ENCODE measurements at regions not wholly inside any gene's neighbourhood (a gene's known extent, or its start where the extent isn't known, plus 50 kb on each side); places are given as distances from the start of the nearest gene placed in this dataset.
"Not testable (repeated sequence)": the region's sequence is repeated elsewhere in the genome, so short reads cannot be mapped to it uniquely, and the experiment has no call there.

DNA sequence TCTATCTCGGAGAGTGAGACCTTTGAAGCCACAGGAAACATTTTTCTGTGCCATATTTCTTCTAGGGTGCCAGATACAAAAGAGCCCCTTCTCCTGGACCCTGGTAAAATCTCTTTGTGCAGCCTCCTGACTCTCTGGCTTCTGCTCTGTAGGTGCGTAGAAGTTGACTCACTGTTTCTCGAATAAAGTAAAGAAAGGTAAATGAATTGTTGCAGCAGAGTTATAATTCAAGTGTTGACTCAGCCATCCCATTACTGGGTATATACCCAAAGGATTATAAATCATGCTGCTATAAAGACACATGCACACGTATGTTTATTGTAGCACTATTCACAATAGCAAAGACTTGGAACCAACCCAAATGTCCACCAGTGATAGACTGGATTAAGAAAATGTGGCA, 371.0 kb downstream of the OSTF1 start:
- not testable (repeated sequence) for DNase-seq (ENCODE audit: low read depth in 2 of 2)

DNA sequence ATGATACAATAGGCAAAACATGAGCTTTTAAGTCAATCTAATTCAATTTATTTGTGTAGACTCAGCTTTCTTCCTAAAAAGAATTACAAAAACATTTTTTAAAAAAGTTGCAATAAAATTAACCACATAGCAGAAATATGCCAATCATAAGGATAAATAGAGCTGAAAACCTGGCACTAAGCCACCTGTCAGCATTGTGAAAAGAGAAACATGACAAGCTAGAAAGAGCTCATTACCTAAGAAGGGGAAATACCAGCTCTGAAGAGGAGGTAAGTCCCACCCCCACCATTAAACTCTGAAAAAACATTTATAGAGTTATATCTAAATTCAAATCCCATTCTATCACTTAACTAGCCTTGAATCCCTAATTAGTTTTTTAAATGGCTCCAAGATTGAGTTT, 372.9 kb downstream of the OSTF1 start:
- no peak for DNase-seq (ENCODE audit: low read depth in 2 of 2)

- no peak for DNase-seq (ENCODE audit: low read depth in 2 of 2)
Observed at GRCh38 chr9:75462866-75463265, 374.6 kb downstream of the OSTF1 start.

GRCh38 chr9:75463871-75464270, 375.6 kb downstream of the OSTF1 start:
- DNase-seq (ENCODE audit: low read depth in 2 of 2), result no peak

DNA sequence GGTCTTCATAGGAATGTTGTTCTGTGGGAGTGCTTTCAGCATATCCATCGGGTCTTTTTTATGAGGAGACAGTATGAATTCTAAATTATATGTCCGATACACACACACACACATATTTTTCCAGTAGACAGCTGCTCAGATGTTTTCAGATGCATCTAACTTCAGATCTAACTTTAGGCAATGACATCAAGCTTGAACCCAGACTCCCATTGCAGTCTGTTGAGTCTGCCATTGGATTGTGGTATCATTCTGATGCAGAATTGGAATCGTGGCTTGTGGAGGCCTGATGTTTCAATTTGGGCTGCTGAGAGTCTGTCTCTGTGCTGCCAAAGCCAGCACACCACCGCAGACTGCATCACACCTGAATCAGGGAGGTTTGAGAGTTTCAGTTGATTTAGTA, 376.4 kb downstream of the OSTF1 start:
- DNase-seq (ENCODE audit: low read depth in 2 of 2), result no peak

GRCh38 chr9:75467142-75467541, 378.8 kb downstream of the OSTF1 start:
- DNase-seq (ENCODE audit: low read depth in 2 of 2), result no peak

GRCh38 chr9:75471549-75472114, 383.3 kb downstream of the OSTF1 start:
- DNase-seq (ENCODE audit: low read depth in 2 of 2), result no peak

DNA sequence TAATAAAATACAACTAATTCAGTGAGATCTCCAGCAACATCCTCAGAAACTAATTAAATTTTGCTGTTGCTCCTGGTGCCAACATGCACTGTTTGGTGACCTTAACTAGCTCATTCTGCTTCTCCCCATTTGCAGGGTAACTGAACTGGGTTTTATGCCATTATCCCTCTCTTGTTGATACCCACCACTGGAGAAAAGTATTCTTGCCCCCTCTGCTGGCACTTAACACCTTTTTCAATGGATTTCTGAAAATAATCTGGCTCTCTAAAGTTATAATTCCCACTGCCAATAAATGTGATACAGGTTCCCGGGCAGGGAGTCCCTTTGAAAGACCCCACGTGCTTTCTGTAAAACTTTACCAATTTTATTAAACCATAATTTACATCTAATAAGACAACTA, 394.3 kb downstream of the OSTF1 start:
- no peak for DNase-seq (ENCODE audit: low read depth in 2 of 2)

DNA sequence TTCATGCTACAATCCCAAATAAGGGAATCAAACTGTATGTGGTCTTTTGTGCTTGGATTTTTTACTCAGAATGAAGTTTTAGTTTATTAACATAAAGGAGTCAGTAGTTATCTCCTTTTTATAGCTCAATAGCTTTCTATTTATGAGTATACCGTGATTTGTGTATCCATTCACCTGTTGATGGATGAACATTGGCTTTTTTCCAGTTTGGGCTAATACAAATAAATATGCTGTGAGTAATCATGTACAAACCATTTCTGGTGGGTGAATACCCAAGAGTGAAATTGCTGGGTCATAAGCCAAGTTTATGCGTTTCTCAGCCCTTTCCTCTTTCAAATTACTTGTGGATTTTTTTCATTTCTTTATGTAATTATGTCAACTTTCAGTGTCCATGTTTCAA, 395.3 kb downstream of the OSTF1 start:
- DNase-seq (ENCODE audit: low read depth in 2 of 2), result no peak

DNA sequence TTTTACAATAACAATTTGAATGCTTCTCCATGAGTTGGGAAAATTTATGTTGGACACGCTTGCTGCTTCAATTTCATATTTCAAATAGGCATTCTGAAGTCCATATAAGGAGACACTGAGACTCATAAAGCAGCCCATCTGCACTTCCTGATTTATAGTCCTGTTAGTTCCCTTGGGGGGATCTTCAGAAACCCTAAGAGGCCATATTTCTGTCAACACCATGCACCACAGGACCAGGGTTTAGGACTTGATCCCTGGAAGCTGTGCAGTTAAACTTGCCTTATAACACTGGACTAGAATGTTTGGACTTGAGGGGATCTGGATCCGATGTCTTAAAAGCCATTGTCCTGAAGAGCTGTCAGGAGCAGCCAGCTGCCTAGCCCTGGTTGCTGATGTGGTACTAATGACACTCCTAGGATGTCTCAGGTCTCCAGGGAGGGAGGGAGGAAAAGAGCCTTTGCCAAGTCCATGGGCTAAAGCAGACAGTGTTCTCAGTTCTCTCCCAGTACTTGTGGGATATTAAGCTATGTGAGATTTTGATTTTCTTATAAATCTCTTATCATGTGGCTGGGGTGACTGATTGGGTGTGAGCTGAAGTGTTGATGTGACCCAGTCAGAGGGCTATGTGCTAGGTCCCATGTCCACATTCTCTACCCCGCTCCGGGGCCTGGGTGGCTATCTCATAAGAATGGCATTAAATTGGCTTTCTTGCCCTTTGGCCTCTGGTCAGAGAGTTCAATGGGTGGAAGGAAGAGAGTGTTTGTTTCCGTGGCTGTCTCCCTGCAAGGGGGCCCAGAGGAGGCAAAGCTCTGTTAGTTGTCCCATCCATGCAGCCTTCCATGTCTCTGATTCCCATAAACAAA, 399.8 kb downstream of the OSTF1 start:
- DNase-seq (ENCODE audit: low read depth in 2 of 2), result no peak

GRCh38 chr9:75488719-75489110, 400.4 kb downstream of the OSTF1 start:
- DNase-seq (ENCODE audit: low read depth in 2 of 2), result no peak

DNA sequence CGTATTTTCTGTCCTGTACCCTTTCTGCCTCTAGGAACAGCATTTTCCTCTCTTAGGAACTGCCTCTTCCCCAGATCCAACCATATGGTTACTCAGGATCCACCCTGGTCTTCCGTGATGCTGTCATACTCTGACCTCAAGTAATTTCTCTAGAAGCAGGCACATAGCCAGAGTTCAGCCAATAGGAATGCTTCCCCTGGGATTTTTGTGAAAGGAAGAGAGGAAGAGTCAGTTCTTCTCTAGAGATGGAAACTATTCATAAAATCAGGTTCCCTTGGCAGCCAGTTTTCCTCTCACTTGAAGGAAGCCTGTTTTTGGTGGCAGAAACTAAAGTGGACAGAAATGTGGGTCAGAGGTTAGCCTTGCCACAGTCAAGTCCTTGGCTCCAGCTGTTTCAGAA, 400.1 kb upstream of the PCSK5 start:
- no peak for DNase-seq (ENCODE audit: low read depth in 2 of 2)

DNA sequence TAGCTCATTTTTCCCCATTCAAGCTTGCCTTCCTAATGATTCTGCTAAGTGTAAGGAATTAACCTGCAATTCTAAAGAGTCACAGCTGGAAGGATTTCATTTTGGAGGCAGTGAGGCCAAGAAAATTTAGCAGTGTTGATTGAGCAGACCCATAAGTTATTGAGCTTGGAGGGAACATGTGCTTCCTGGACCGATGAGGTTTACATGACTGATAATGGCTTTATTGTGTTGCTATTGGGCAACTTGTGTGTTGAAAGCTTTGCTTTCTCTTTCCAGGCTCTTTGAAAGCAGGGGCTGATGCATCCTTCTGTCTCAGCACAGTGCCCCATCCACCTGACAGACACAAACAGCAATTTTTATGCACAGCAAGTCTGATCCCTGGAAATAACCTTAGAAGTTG, 398.9 kb upstream of the PCSK5 start:
- no peak for DNase-seq (ENCODE audit: low read depth in 2 of 2)

GRCh38 chr9:75499812-75500211, 390.7 kb upstream of the PCSK5 start:
- DNase-seq (ENCODE audit: low read depth in 2 of 2), result no peak

DNA sequence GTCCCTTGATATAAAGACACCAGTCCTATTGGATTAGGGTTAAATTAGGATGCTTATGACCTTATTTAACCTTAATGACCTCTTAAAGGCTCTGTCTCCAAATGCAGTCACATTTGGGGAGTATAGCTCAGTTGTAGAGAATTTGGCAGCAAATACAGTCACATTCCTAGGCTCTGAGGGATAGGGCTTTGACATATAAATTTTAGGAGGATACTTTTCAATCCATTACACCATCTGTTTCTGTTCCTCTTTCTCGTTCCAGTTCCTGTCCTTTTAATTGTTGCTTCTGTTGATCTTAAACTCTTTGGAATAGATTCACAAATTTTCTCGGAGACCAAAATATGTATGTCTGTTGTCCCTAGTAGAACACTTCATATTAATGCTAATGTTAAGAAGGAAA, 390.0 kb upstream of the PCSK5 start:
- DNase-seq (ENCODE audit: low read depth in 2 of 2), result no peak

- not testable (repeated sequence) for DNase-seq (ENCODE audit: low read depth in 2 of 2)
Observed at GRCh38 chr9:75500940-75501339, 389.5 kb upstream of the PCSK5 start.

- no peak for DNase-seq (ENCODE audit: low read depth in 2 of 2)
Observed at GRCh38 chr9:75504721-75505120, 385.8 kb upstream of the PCSK5 start.

GRCh38 chr9:75505654-75506053, 384.8 kb upstream of the PCSK5 start:
- DNase-seq (ENCODE audit: low read depth in 2 of 2), result no peak

- no peak for DNase-seq (ENCODE audit: low read depth in 2 of 2)
Observed at GRCh38 chr9:75529463-75529862, 361.0 kb upstream of the PCSK5 start.

- DNase-seq (ENCODE audit: low read depth in 2 of 2), result no peak
Observed at GRCh38 chr9:75531588-75531987, 358.9 kb upstream of the PCSK5 start.

DNA sequence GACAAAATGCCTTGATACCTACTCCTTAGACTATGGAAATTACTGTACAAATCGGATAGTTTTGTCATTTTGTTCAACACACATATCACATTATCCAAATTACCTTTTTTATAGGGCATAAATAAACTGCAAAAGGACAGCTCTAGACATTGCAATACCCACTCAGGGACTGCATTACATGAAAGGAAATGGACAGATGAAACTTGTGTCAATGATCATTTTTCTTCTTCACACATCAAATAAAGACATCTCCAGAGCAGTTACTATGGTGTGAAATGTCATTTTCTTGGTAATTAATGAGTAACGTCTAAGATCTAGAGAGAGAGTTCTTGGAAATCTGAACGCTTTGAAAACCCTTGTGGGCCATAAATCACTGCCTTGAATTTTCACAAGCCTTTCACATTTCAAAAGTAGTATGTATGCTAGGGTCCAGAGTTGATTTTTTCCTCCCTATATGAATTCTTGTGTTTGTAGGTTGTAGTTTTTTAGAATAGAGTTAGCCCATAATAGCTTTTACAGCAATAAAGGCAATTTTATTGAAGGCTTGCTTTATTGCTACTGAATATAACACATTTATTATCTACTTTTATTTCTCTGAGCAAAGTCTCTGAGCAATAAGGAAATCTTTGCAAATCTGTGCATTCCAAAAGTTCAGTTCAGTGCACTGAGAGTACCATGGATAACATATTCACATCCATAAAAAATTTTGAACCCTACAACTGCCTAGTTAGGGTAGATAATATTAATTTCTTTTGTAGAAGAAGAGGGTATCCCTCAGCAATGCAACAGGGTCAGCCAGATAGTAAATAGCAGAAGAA, 358.0 kb upstream of the PCSK5 start:
- DNase-seq (ENCODE audit: low read depth in 2 of 2), result no peak

DNA sequence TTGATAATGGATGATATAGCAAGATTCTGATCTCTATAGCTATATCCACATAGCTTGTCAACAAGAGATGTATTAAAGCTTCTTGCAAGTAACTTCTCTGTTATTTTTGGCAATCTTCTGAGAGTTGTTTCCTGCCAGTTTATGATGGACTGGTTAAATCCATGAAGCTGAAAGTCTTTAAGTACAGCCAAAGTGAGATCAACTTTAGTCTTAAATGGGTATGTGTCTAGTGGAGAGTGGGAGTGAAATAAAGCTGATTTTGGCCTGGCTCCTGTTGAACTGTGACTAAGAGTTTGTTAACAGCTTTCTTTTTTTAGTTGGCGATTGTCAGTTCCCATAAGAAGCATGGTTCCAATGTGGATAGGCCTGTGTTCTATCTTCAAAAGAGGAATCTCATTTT, 350.9 kb upstream of the PCSK5 start:
- no peak for DNase-seq (ENCODE audit: low read depth in 2 of 2)

DNA sequence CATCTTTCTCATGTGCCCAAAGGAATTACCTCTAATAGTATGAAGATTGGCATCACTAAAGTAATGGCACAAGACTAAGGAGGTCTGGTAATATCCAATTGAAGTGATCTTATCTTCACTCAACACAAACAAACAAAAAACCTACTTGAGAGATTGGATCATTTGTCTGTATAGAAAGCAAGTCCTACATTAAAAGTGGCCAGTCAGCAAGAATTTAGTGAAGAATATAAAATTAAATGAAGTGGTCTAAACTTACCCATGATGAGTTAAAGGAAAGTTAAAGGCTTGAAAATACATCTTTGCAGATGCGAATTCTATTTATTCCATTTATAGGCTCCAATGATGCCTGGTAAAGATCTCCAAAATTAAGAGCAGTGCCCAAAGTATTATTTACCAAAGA, 350.3 kb upstream of the PCSK5 start:
- DNase-seq (ENCODE audit: low read depth in 2 of 2), result no peak
